ENCODE measurements at regions not wholly inside any gene's neighbourhood (a gene's known extent, or its start where the extent isn't known, plus 50 kb on each side); places are given as distances from the start of the nearest gene placed in this dataset.

DNA sequence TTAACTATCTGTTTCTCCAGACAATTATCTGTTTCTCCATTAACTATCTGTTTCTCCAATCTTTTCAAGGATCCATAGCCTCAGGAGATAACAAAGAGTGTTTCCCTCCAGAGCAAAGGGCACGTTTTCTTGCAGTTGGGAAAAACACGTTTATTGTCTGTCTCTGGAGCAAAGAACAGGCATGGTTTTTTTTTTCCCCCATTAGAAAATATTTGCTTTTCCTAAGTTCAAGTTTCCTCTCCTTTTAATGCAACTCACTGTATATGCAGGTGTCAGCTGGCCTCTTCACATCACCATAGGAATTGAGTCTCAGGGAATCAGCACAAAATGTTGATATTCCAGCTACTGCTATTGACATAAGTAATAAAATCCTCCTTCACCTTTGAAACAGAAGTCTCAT lies 984.4 kb downstream of the RAB28 start (continued):
- TF ChIP-seq, protein P1, sequence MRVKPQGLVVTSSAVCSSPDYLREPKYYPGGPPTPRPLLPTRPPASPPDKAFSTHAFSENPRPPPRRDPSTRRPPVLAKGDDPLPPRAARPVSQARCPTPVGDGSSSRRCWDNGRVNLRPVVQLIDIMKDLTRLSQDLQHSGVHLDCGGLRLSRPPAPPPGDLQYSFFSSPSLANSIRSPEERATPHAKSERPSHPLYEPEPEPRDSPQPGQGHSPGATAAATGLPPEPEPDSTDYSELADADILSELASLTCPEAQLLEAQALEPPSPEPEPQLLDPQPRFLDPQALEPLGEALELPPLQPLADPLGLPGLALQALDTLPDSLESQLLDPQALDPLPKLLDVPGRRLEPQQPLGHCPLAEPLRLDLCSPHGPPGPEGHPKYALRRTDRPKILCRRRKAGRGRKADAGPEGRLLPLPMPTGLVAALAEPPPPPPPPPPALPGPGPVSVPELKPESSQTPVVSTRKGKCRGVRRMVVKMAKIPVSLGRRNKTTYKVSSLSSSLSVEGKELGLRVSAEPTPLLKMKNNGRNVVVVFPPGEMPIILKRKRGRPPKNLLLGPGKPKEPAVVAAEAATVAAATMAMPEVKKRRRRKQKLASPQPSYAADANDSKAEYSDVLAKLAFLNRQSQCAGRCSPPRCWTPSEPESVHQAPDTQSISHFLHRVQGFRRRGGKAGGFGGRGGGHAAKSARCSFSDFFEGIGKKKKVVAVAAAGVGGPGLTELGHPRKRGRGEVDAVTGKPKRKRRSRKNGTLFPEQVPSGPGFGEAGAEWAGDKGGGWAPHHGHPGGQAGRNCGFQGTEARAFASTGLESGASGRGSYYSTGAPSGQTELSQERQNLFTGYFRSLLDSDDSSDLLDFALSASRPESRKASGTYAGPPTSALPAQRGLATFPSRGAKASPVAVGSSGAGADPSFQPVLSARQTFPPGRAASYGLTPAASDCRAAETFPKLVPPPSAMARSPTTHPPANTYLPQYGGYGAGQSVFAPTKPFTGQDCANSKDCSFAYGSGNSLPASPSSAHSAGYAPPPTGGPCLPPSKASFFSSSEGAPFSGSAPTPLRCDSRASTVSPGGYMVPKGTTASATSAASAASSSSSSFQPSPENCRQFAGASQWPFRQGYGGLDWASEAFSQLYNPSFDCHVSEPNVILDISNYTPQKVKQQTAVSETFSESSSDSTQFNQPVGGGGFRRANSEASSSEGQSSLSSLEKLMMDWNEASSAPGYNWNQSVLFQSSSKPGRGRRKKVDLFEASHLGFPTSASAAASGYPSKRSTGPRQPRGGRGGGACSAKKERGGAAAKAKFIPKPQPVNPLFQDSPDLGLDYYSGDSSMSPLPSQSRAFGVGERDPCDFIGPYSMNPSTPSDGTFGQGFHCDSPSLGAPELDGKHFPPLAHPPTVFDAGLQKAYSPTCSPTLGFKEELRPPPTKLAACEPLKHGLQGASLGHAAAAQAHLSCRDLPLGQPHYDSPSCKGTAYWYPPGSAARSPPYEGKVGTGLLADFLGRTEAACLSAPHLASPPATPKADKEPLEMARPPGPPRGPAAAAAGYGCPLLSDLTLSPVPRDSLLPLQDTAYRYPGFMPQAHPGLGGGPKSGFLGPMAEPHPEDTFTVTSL (CRISPR knock-in tag; IDR thresholded peaks at IDR 0.05; ENCODE audit: borderline replicate concordance) = peak; percentile 98
- TF ChIP-seq HNRNPK (IDR thresholded peaks at IDR 0.05; ENCODE audit: low read depth, low read length, poor library complexity, severe bottlenecking) (no peak), ZNF367 (CRISPR knock-in tag; IDR thresholded peaks at IDR 0.05; ENCODE audit: borderline replicate concordance) (no peak), TOPORS (CRISPR knock-in tag; IDR thresholded peaks at IDR 0.05) (no peak), RFXANK (CRISPR knock-in tag; IDR thresholded peaks at IDR 0.05) (peak; percentile 30; the same call in 1 of the 2 replicates), ZNF644 (CRISPR knock-in tag; IDR thresholded peaks at IDR 0.05; ENCODE audit: low read depth) (peak; percentile 69; the same call in 1 of the 2 replicates), CREM (IDR thresholded peaks at IDR 0.05) (peak; percentile 84), CREM (CRISPR knock-in tag; IDR thresholded peaks at IDR 0.05) (no peak), THAP11 (CRISPR knock-in tag; IDR thresholded peaks at IDR 0.05) (peak; percentile 37; the same call in 1 of the 2 replicates), ZNF652 (CRISPR knock-in tag; IDR thresholded peaks at IDR 0.05; ENCODE audit: borderline replicate concordance, low read depth) (peak; percentile 81), KAT8 (CRISPR knock-in tag; IDR thresholded peaks at IDR 0.05) (peak; percentile 50; the same call in 1 of the 2 replicates), SP1 (IDR thresholded peaks at IDR 0.05) (no peak), SP1 (CRISPR knock-in tag; IDR thresholded peaks at IDR 0.05) (no peak), NFE2L1 (CRISPR knock-in tag; IDR thresholded peaks at IDR 0.05; ENCODE audit: borderline replicate concordance) (no peak), ATF1 (CRISPR knock-in tag; IDR thresholded peaks at IDR 0.05) (0 out of 2 replicates have a peak, but pooled peaks have one; percentile 49), SP5 (CRISPR knock-in tag; IDR thresholded peaks at IDR 0.05; ENCODE audit: borderline replicate concordance, low read depth) (peak; percentile 30; the same call in 1 of the 2 replicates), ARID5B (CRISPR knock-in tag; IDR thresholded peaks at IDR 0.05) (peak; percentile 98), GATAD1 (CRISPR knock-in tag; IDR thresholded peaks at IDR 0.05) (peak; percentile 45; the same call in 1 of the 2 replicates), RBM22 (optimal IDR thresholded peaks at IDR 0.05; ENCODE audit: low read length) (no peak), ZNF577 (CRISPR knock-in tag; IDR thresholded peaks at IDR 0.05; ENCODE audit: borderline replicate concordance, low read depth) (no peak), ZNF205 (CRISPR knock-in tag; IDR thresholded peaks at IDR 0.05) (peak; percentile 44; the same call in 1 of the 2 replicates), ZNF720 (CRISPR knock-in tag; IDR thresholded peaks at IDR 0.05) (no peak), ZMYM2 (CRISPR knock-in tag; IDR thresholded peaks at IDR 0.05) (0 out of 2 replicates have a peak, but pooled peaks have one; percentile 23)

Data from HepG2 (cell line).